ENCODE measurements at regions not wholly inside any gene's neighbourhood (a gene's known extent, or its start where the extent isn't known, plus 50 kb on each side); places are given as distances from the start of the nearest gene placed in this dataset.

- DNase-seq (ENCODE audit: low read depth), result no peak
Observed at GRCh38 chr5:6003040-6003825, 375.1 kb downstream of the MED10 start.

GRCh38 chr5:6000867-6001266, 377.5 kb downstream of the MED10 start:
- no peak for DNase-seq (ENCODE audit: low read depth)

- no peak for DNase-seq (ENCODE audit: low read depth)
Observed at GRCh38 chr5:5995819-5996218, 382.5 kb downstream of the MED10 start.

GRCh38 chr5:5986492-5987178, 391.7 kb downstream of the MED10 start:
- no peak for DNase-seq (ENCODE audit: low read depth)

GRCh38 chr5:5985332-5985731, 393.0 kb downstream of the MED10 start:
- DNase-seq (ENCODE audit: low read depth), result no peak

GRCh38 chr5:5983261-5983980, 394.9 kb downstream of the MED10 start:
- no peak for DNase-seq (ENCODE audit: low read depth)

GRCh38 chr5:5981562-5981961, 396.8 kb downstream of the MED10 start:
- DNase-seq (ENCODE audit: low read depth), result no peak

GRCh38 chr5:5980538-5980895, 397.8 kb downstream of the MED10 start:
- DNase-seq (ENCODE audit: low read depth), result no peak

GRCh38 chr5:5979761-5980537, 398.4 kb downstream of the MED10 start:
- DNase-seq (ENCODE audit: low read depth), result no peak

- DNase-seq (ENCODE audit: low read depth), result peak; percentile 21
Observed at GRCh38 chr5:5979377-5979760, 399.0 kb downstream of the MED10 start.

GRCh38 chr5:5978501-5979376, 399.6 kb downstream of the MED10 start:
- no peak for DNase-seq (ENCODE audit: low read depth)

- no peak for DNase-seq (ENCODE audit: low read depth)
Observed at GRCh38 chr5:5971203-5971602, 407.1 kb downstream of the MED10 start.

GRCh38 chr5:5969942-5970483, 408.3 kb downstream of the MED10 start:
- no peak for DNase-seq (ENCODE audit: low read depth)

- DNase-seq (ENCODE audit: low read depth), result no peak
Observed at GRCh38 chr5:5968981-5969380, 409.4 kb downstream of the MED10 start.

- DNase-seq (ENCODE audit: low read depth), result no peak
Observed at GRCh38 chr5:5967944-5968343, 410.4 kb downstream of the MED10 start.

GRCh38 chr5:5967373-5967772, 411.0 kb downstream of the MED10 start:
- DNase-seq (ENCODE audit: low read depth), result no peak

GRCh38 chr5:5965132-5965531, 413.2 kb downstream of the MED10 start:
- no peak for DNase-seq (ENCODE audit: low read depth)

- DNase-seq (ENCODE audit: low read depth), result no peak
Observed at GRCh38 chr5:5964347-5964746, 414.0 kb downstream of the MED10 start.

- DNase-seq (ENCODE audit: low read depth), result no peak
Observed at GRCh38 chr5:5957737-5958136, 420.6 kb downstream of the MED10 start.

- DNase-seq (ENCODE audit: low read depth), result no peak
Observed at GRCh38 chr5:5954275-5954598, 424.1 kb downstream of the MED10 start.

- DNase-seq (ENCODE audit: low read depth), result no peak
Observed at GRCh38 chr5:5953584-5954274, 424.6 kb downstream of the MED10 start.

All from iris pigment epithelial cell (primary cell).